IPS-18a (cell line): ENCODE measurements at regions not wholly inside any gene's neighbourhood (a gene's known extent, or its start where the extent isn't known, plus 50 kb on each side); places are given as distances from the start of the nearest gene placed in this dataset.

ENCODE experiments used
- H3K27ac ChIP-seq: one replicate; pipeline ENCODE4 v1.5.1; 2013; ENCODE audit warnings: low read length
- H3K27me3 ChIP-seq: one replicate; pipeline ENCODE4 v1.6.1; 2013; ENCODE audit warnings: mild to moderate bottlenecking, low read length; ENCODE audit not compliant: control insufficient read depth, insufficient read depth
- H3K36me3 ChIP-seq: one replicate; pipeline ENCODE4 v1.6.1; 2013; ENCODE audit warnings: low read depth, low read length; ENCODE audit not compliant: control insufficient read depth
- H3K4me1 ChIP-seq: one replicate; pipeline ENCODE4 v1.6.1; 2013; ENCODE audit warnings: low read depth, low read length; ENCODE audit not compliant: control insufficient read depth
- H3K4me3 ChIP-seq: one replicate; pipeline ENCODE4 v1.5.1; 2013; ENCODE audit warnings: low read length
- H3K9ac ChIP-seq: one replicate; pipeline ENCODE4 v1.6.1; 2013; ENCODE audit warnings: mild to moderate bottlenecking, low read length, moderate library complexity
- H3K9me3 ChIP-seq: one replicate; pipeline ENCODE4 v1.6.1; 2013; ENCODE audit warnings: low read depth, low read length; ENCODE audit not compliant: control insufficient read depth

GRCh38 chr10:129390147-129390546, 76.9 kb upstream of the MGMT start:
- Histone ChIP-seq H3K4me3 (no peak overlapping the region), H3K4me1 (peaks cover 8% of the 10 kb centered on the region), H3K27ac (no peak overlapping the region), H3K9ac (no peak overlapping the region), H3K9me3 (no peaks in the 10 kb centered on the region), H3K36me3 (no peaks in the 10 kb centered on the region), H3K27me3 (no peaks in the 10 kb centered on the region)

- H3K27me3 ChIP-seq: no peaks in the 10 kb centered on the region
- no peak overlapping the region for H3K9ac ChIP-seq
- no peaks in the 10 kb centered on the region for H3K36me3 ChIP-seq
- no peak overlapping the region for H3K27ac ChIP-seq
- H3K4me3 ChIP-seq: no peak overlapping the region
- no peaks in the 10 kb centered on the region for H3K9me3 ChIP-seq
- peaks cover 9% of the 10 kb centered on the region for H3K4me1 ChIP-seq
Observed at GRCh38 chr10:129390726-129391125, 76.3 kb upstream of the MGMT start.

GRCh38 chr10:129391464-129391863, 75.6 kb upstream of the MGMT start:
- Histone ChIP-seq H3K36me3 (no peaks in the 10 kb centered on the region), H3K27ac (no peak overlapping the region), H3K9me3 (no peaks in the 10 kb centered on the region), H3K4me1 (peaks cover 9% of the 10 kb centered on the region), H3K9ac (no peak overlapping the region), H3K27me3 (no peaks in the 10 kb centered on the region), H3K4me3 (no peak overlapping the region)

- Histone ChIP-seq H3K9me3 (no peaks in the 10 kb centered on the region), H3K4me1 (peaks cover 9% of the 10 kb centered on the region), H3K27ac (no peak overlapping the region), H3K9ac (no peak overlapping the region), H3K36me3 (no peaks in the 10 kb centered on the region), H3K4me3 (no peak overlapping the region), H3K27me3 (no peaks in the 10 kb centered on the region)
Observed at GRCh38 chr10:129392855-129393254, 74.2 kb upstream of the MGMT start.

- Histone ChIP-seq H3K4me1 (peaks cover 9% of the 10 kb centered on the region), H3K27me3 (no peaks in the 10 kb centered on the region)
Observed at GRCh38 chr10:129393812-129394211, 73.2 kb upstream of the MGMT start.

GRCh38 chr10:129394518-129395328, 72.3 kb upstream of the MGMT start:
- peaks cover 9% of the 10 kb centered on the region for H3K4me1 ChIP-seq
- H3K4me3 ChIP-seq: peak overlapping the region; percentile 44
- no peak overlapping the region for H3K9ac ChIP-seq
- H3K27me3 ChIP-seq: no peaks in the 10 kb centered on the region
- H3K9me3 ChIP-seq: no peaks in the 10 kb centered on the region
- H3K27ac ChIP-seq: no peak overlapping the region
- no peaks in the 10 kb centered on the region for H3K36me3 ChIP-seq

More at GRCh38 chr10:129393812-129394211, 73.2 kb upstream of the MGMT start:
- Histone ChIP-seq H3K36me3 (no peaks in the 10 kb centered on the region), H3K9ac (no peak overlapping the region), H3K27ac (no peak overlapping the region), H3K4me3 (no peak overlapping the region), H3K9me3 (no peaks in the 10 kb centered on the region)

GRCh38 chr10:129396021-129396722, 70.9 kb upstream of the MGMT start:
- H3K9ac ChIP-seq: no peak overlapping the region
- H3K4me3 ChIP-seq: no peak overlapping the region
- H3K27me3 ChIP-seq: no peaks in the 10 kb centered on the region
- H3K36me3 ChIP-seq: no peaks in the 10 kb centered on the region
- no peak overlapping the region for H3K27ac ChIP-seq
- H3K9me3 ChIP-seq: no peaks in the 10 kb centered on the region
- H3K4me1 ChIP-seq: peaks cover 9% of the 10 kb centered on the region

- H3K27ac ChIP-seq: no peak overlapping the region
- H3K9ac ChIP-seq: no peak overlapping the region
- no peaks in the 10 kb centered on the region for H3K27me3 ChIP-seq
- H3K4me3 ChIP-seq: no peak overlapping the region
- no peaks in the 10 kb centered on the region for H3K36me3 ChIP-seq
- peaks cover 9% of the 10 kb centered on the region for H3K4me1 ChIP-seq
- H3K9me3 ChIP-seq: no peaks in the 10 kb centered on the region
Observed at GRCh38 chr10:129397198-129397974, 69.7 kb upstream of the MGMT start.

- no peaks in the 10 kb centered on the region for H3K9me3 ChIP-seq
- peaks cover 9% of the 10 kb centered on the region for H3K4me1 ChIP-seq
- no peaks in the 10 kb centered on the region for H3K27me3 ChIP-seq
- no peak overlapping the region for H3K4me3 ChIP-seq
- H3K36me3 ChIP-seq: no peaks in the 10 kb centered on the region
- H3K27ac ChIP-seq: no peak overlapping the region
- H3K9ac ChIP-seq: no peak overlapping the region
Observed at GRCh38 chr10:129398711-129399141, 68.3 kb upstream of the MGMT start.

- Histone ChIP-seq H3K36me3 (no peaks in the 10 kb centered on the region), H3K4me1 (no peaks in the 10 kb centered on the region), H3K27me3 (no peaks in the 10 kb centered on the region), H3K9me3 (no peaks in the 10 kb centered on the region), H3K27ac (no peak overlapping the region), H3K4me3 (no peak overlapping the region), H3K9ac (no peak overlapping the region)
Observed at GRCh38 chr10:129400426-129400825, 66.6 kb upstream of the MGMT start.

- H3K9ac ChIP-seq: no peak overlapping the region
- no peaks in the 10 kb centered on the region for H3K27me3 ChIP-seq
- H3K4me3 ChIP-seq: no peak overlapping the region
- H3K4me1 ChIP-seq: no peaks in the 10 kb centered on the region
- no peak overlapping the region for H3K27ac ChIP-seq
- H3K9me3 ChIP-seq: no peaks in the 10 kb centered on the region
- no peaks in the 10 kb centered on the region for H3K36me3 ChIP-seq
Observed at GRCh38 chr10:129402459-129402858, 64.6 kb upstream of the MGMT start.
